Loucy (cell line): ENCODE measurements at regions not wholly inside any gene's neighbourhood (a gene's known extent, or its start where the extent isn't known, plus 50 kb on each side); places are given as distances from the start of the nearest gene placed in this dataset.

Source experiments
- H2AFZ ChIP-seq: fragments of 200-600 bp; sonication (generic); 2 replicates; pipeline ENCODE4 v1.6.0; 2016; ENCODE audit warnings: antibody characterized with exemption, mild to moderate bottlenecking, low read length, moderate library complexity
- H3F3A ChIP-seq: fragments of 200-600 bp; 2 replicates; pipeline ENCODE4 v1.6.0; 2016; ENCODE audit warnings: antibody characterized with exemption, low read depth, mild to moderate bottlenecking
- H3K27me3 ChIP-seq: fragments of 200-600 bp; sonication (generic); 2 replicates; pipeline ENCODE4 v1.6.1; 2014; ENCODE audit warnings: low read length, mild to moderate bottlenecking; ENCODE audit not compliant: insufficient read depth, poor library complexity, severe bottlenecking
- H3K36me3 ChIP-seq: fragments of 200-600 bp; sonication (generic); 2 replicates; pipeline ENCODE4 v1.6.1; 2016; ENCODE audit warnings: low read length; ENCODE audit not compliant: insufficient read depth
- H3K4me1 ChIP-seq: fragments of 200-600 bp; sonication (generic); 2 replicates; pipeline ENCODE4 v1.5.1; 2014; ENCODE audit warnings: low read length, mild to moderate bottlenecking; ENCODE audit not compliant: insufficient read depth, poor library complexity, severe bottlenecking
- H3K4me2 ChIP-seq: fragments of 200-600 bp; sonication (generic); 2 replicates; pipeline ENCODE4 v1.6.0; 2014; ENCODE audit warnings: antibody characterized with exemption, low read length, low read depth, mild to moderate bottlenecking; ENCODE audit not compliant: poor library complexity, severe bottlenecking
- H3K4me3 ChIP-seq: fragments of 200-600 bp; sonication (generic); 2 replicates; pipeline ENCODE4 v1.5.1; 2014; ENCODE audit warnings: low read length, mild to moderate bottlenecking, mixed read lengths; ENCODE audit not compliant: poor library complexity, severe bottlenecking
- H3K79me2 ChIP-seq: fragments of 200-600 bp; sonication (generic); 2 replicates; pipeline ENCODE4 v1.6.1; 2014; ENCODE audit warnings: low read length; ENCODE audit not compliant: insufficient read depth
- H3K9ac ChIP-seq: fragments of 200-600 bp; sonication (generic); 2 replicates; pipeline ENCODE4 v1.6.0; 2014; ENCODE audit warnings: mild to moderate bottlenecking, low read depth, low read length, moderate library complexity; ENCODE audit not compliant: poor library complexity, severe bottlenecking
- H3K9me2 ChIP-seq: fragments of 200-600 bp; sonication (generic); replicated peaks from 2 replicates; pipeline ENCODE4 v1.6.1; 2016; ENCODE audit warnings: low read depth, low read length, mixed read lengths
- H3K9me3 ChIP-seq: fragments of 200-600 bp; sonication (generic); 2 replicates; pipeline ENCODE4 v1.6.1; 2014; ENCODE audit warnings: mild to moderate bottlenecking, antibody characterized with exemption, low read length, low read depth; ENCODE audit not compliant: insufficient read depth
- H4K20me1 ChIP-seq: fragments of 200-600 bp; sonication (generic); 2 replicates; pipeline ENCODE4 v1.6.0; 2014; ENCODE audit warnings: antibody characterized with exemption, low read length, mild to moderate bottlenecking; ENCODE audit not compliant: insufficient read depth, poor library complexity, severe bottlenecking
- CTCF ChIP-seq: fragments of 200-600 bp; sonication (generic); conservative IDR thresholded peaks from 2 replicates; pipeline ENCODE4 v1.5.1; 2014; ENCODE audit warnings: mild to moderate bottlenecking, antibody characterized with exemption, low read length
- EZH2phosphoT487 ChIP-seq: fragments of 200-600 bp; IDR thresholded peaks from 2 replicates; pipeline ENCODE4 v1.6.1; 2018; ENCODE audit warnings: antibody characterized with exemption, mild to moderate bottlenecking, moderate library complexity, borderline replicate concordance

- TF ChIP-seq EZH2phosphoT487 (no peak), CTCF (no peak)
- H3K4me3 ChIP-seq: no peak overlapping the region
- no peak overlapping the region for H3K9ac ChIP-seq
Measured at GRCh38 chr3:72515941-72516340, 332.3 kb downstream of the SHQ1 start.

GRCh38 chr3:72515281-72515680 lies 333.0 kb downstream of the SHQ1 start:
- no peak overlapping the region for H2AFZ ChIP-seq
- TF ChIP-seq EZH2phosphoT487: no peak
- no peak for TF ChIP-seq CTCF
- no peaks in the 10 kb centered on the region for H4K20me1 ChIP-seq
- H3K36me3 ChIP-seq: no peaks in the 10 kb centered on the region
- no peaks in the 10 kb centered on the region for H3K79me2 ChIP-seq
- no peak overlapping the region for H3K9ac ChIP-seq
- H3K4me2 ChIP-seq: no peak overlapping the region
- H3K4me1 ChIP-seq: peaks cover 19% of the 10 kb centered on the region
- H3K9me3 ChIP-seq: no peaks in the 10 kb centered on the region
- H3K27me3 ChIP-seq: no peaks in the 10 kb centered on the region
- H3K9me2 ChIP-seq: no peaks in the 10 kb centered on the region
- H3F3A ChIP-seq: no peaks in the 10 kb centered on the region
- no peak overlapping the region for H3K4me3 ChIP-seq

More at GRCh38 chr3:72515941-72516340, 332.3 kb downstream of the SHQ1 start:
- Histone ChIP-seq H3K4me1 (peaks cover 13% of the 10 kb centered on the region), H3K4me2 (no peak overlapping the region), H3K36me3 (no peaks in the 10 kb centered on the region), H2AFZ (no peak overlapping the region), H3K27me3 (no peaks in the 10 kb centered on the region), H4K20me1 (no peaks in the 10 kb centered on the region), H3K79me2 (no peaks in the 10 kb centered on the region), H3K9me2 (no peaks in the 10 kb centered on the region), H3F3A (no peaks in the 10 kb centered on the region), H3K9me3 (no peaks in the 10 kb centered on the region)

GRCh38 chr3:72510247-72510646 lies 338.0 kb downstream of the SHQ1 start:
- Histone ChIP-seq H3K9me3 (no peaks in the 10 kb centered on the region), H3F3A (no peaks in the 10 kb centered on the region), H3K4me2 (no peak overlapping the region), H3K4me3 (no peak overlapping the region), H3K79me2 (no peaks in the 10 kb centered on the region), H3K4me1 (peaks cover 18% of the 10 kb centered on the region), H3K9me2 (no peaks in the 10 kb centered on the region), H3K27me3 (no peaks in the 10 kb centered on the region), H2AFZ (no peak overlapping the region), H3K36me3 (no peaks in the 10 kb centered on the region), H3K9ac (no peak overlapping the region), H4K20me1 (no peaks in the 10 kb centered on the region)
- TF ChIP-seq EZH2phosphoT487: no peak
- no peak for TF ChIP-seq CTCF
